ENCODE measurements at regions not wholly inside any gene's neighbourhood (a gene's known extent, or its start where the extent isn't known, plus 50 kb on each side); places are given as distances from the start of the nearest gene placed in this dataset.
A peak's percentile ranks its signal among the peaks of the same experiment; 100 is the strongest.

DNA sequence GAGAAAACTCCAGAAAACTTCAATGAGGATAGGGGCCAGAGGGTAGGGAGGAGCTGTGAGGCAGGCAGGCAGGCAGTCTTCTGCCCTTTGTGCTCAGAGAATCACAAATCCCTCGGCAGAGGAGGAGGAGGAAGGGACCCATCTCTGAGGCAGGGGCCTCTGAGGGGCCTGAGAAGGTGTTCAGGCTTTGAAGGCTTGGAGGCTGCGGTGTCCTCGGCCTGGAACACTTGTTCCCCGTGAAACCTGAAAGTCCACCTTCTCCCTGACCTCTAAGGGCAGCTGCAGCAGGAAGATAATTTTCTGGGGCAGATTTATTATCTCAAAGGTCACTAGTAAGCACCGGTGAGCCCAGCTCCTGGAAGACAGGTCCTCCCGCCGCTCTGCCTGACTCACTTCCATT, 200.3 kb upstream of the BCOR start:
- peak overlapping the region; percentile 59 for H3K27ac Mint-ChIP-seq
- TF ChIP-seq CTCF (IDR thresholded peaks at IDR 0.05) = no peak
- peaks cover 6% of the 10 kb centered on the region for H3K27me3 Mint-ChIP-seq (ENCODE audit: low read depth, poor library complexity)
- peaks cover 25% of the 10 kb centered on the region for H3K9me3 Mint-ChIP-seq
- H3K36me3 Mint-ChIP-seq (ENCODE audit: low read depth) = no peaks in the 10 kb centered on the region
- peaks cover 49% of the 10 kb centered on the region for H3K4me1 Mint-ChIP-seq
- peak overlapping the region; percentile 60 for H3K4me3 Mint-ChIP-seq
- no peak for DNase-seq

DNA sequence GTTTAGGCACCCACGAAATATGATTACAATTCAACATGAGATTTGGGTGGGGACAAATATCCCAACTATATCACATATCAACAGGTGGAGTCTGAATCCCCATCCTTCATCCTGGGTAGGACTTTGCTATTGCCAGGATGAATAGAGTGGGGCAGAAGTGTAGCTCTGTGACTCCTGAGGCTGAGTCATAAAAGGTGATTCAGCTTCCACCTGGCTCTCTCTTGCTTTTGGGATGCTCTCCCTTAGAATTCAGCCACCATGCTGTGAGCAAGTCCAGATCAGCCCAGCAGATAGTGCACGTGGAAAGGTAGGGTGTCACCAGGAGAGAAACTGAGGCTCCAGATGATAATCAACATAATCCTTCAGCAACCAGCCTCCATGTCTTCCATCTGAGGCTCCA, 193.8 kb upstream of the BCOR start:
- H3K27ac Mint-ChIP-seq = no peak overlapping the region
- peaks cover 7% of the 10 kb centered on the region for H3K27me3 Mint-ChIP-seq (ENCODE audit: low read depth, poor library complexity)
- H3K4me1 Mint-ChIP-seq = peaks cover 5% of the 10 kb centered on the region
- H3K9me3 Mint-ChIP-seq = peaks cover 42% of the 10 kb centered on the region
- H3K4me3 Mint-ChIP-seq = no peak overlapping the region
- no peaks in the 10 kb centered on the region for H3K36me3 Mint-ChIP-seq (ENCODE audit: low read depth)
- no peak for DNase-seq
- no peak for TF ChIP-seq CTCF (IDR thresholded peaks at IDR 0.05)

- peaks cover 7% of the 10 kb centered on the region for H3K27me3 Mint-ChIP-seq (ENCODE audit: low read depth, poor library complexity)
- TF ChIP-seq CTCF (IDR thresholded peaks at IDR 0.05) = no peak
- no peak overlapping the region for H3K27ac Mint-ChIP-seq
- H3K4me1 Mint-ChIP-seq = peaks cover under 1% of the 10 kb centered on the region
- H3K36me3 Mint-ChIP-seq (ENCODE audit: low read depth) = no peaks in the 10 kb centered on the region
- DNase-seq = no peak
- peaks cover 41% of the 10 kb centered on the region for H3K9me3 Mint-ChIP-seq
- no peak overlapping the region for H3K4me3 Mint-ChIP-seq
Observed at GRCh38 chrX:40290517-40290916, 192.8 kb upstream of the BCOR start.

- peaks cover 51% of the 10 kb centered on the region for H3K9me3 Mint-ChIP-seq
- no peak overlapping the region for H3K4me3 Mint-ChIP-seq
- H3K27ac Mint-ChIP-seq = no peak overlapping the region
- H3K27me3 Mint-ChIP-seq (ENCODE audit: low read depth, poor library complexity) = peaks cover 6% of the 10 kb centered on the region
- H3K4me1 Mint-ChIP-seq = no peaks in the 10 kb centered on the region
- TF ChIP-seq CTCF (IDR thresholded peaks at IDR 0.05) = no peak
- no peak for DNase-seq
- no peaks in the 10 kb centered on the region for H3K36me3 Mint-ChIP-seq (ENCODE audit: low read depth)
Observed at GRCh38 chrX:40285876-40286275, 188.1 kb upstream of the BCOR start.

- TF ChIP-seq CTCF (IDR thresholded peaks at IDR 0.05) = no peak
- no peak overlapping the region for H3K27ac Mint-ChIP-seq
- no peak overlapping the region for H3K4me3 Mint-ChIP-seq
- peaks cover 44% of the 10 kb centered on the region for H3K9me3 Mint-ChIP-seq
- DNase-seq = no peak
- no peaks in the 10 kb centered on the region for H3K36me3 Mint-ChIP-seq (ENCODE audit: low read depth)
- H3K4me1 Mint-ChIP-seq = peaks cover 1% of the 10 kb centered on the region
- peaks cover 3% of the 10 kb centered on the region for H3K27me3 Mint-ChIP-seq (ENCODE audit: low read depth, poor library complexity)
Observed at GRCh38 chrX:40284852-40285251, 187.1 kb upstream of the BCOR start.

DNA sequence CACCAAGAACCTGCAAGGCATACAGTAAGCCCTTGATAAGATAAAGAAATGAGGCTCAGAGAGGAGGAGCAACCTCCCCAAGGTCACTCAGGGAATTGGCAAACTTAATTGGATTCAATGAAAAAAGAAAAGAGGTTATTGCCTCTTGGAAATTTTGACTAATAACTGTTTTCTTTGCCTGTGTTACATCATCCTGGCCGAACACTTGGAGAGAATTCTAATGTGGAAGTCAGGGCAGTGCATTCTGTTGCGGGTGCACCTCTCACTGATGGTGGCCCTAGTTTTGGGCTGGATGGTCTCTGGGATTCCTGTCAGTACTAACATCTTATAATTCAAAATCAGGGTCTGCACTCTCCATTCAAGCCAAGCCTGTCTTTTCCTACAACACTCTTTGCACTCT, 186.2 kb upstream of the BCOR start:
- H3K36me3 Mint-ChIP-seq (ENCODE audit: low read depth) = no peaks in the 10 kb centered on the region
- no peak for TF ChIP-seq CTCF (IDR thresholded peaks at IDR 0.05)
- H3K27me3 Mint-ChIP-seq (ENCODE audit: low read depth, poor library complexity) = peaks cover 3% of the 10 kb centered on the region
- no peak overlapping the region for H3K4me3 Mint-ChIP-seq
- peaks cover 42% of the 10 kb centered on the region for H3K9me3 Mint-ChIP-seq
- no peak for DNase-seq
- no peak overlapping the region for H3K27ac Mint-ChIP-seq
- peaks cover 10% of the 10 kb centered on the region for H3K4me1 Mint-ChIP-seq

All from nephron progenitor cell (in vitro differentiated cells).